Sigmoid colon (tissue), 4 donors: ENCODE measurements at regions not wholly inside any gene's neighbourhood (a gene's known extent, or its start where the extent isn't known, plus 50 kb on each side); places are given as distances from the start of the nearest gene placed in this dataset.

Source experiments
- CTCF ChIP-seq, 4 experiments: fragments of 450-650 bp in 3 of 4; fragments of 200-600 bp in 1 of 4; IDR thresholded peaks; one replicate each; pipeline ENCODE4 v1.5.1; 2016 to 2019; ENCODE audit warnings: antibody characterized with exemption in 4 of 4, mild to moderate bottlenecking in 3 of 4, moderate library complexity in 2 of 4
- EP300 ChIP-seq, 4 donors: sonication (generic); formaldehyde crosslinking; IDR thresholded peaks; one replicate each; pipeline ENCODE4 v1.6.1; 2017; ENCODE audit warnings: antibody characterized with exemption in 4 of 4
- POLR2A ChIP-seq, 2 donors: fragments of 450-650 bp; IDR thresholded peaks; one replicate each; pipeline ENCODE4 v1.6.1; 2016; ENCODE audit warnings: antibody characterized with exemption in 2 of 2, mild to moderate bottlenecking in 2 of 2, moderate library complexity in 2 of 2
- POLR2AphosphoS5 ChIP-seq, 4 donors: sonication (generic); formaldehyde crosslinking; IDR thresholded peaks; one replicate each; pipeline ENCODE4 v1.6.1; 2017; ENCODE audit warnings: antibody characterized with exemption in 4 of 4

GRCh38 chr2:43092520-43093179, 133.8 kb downstream of the ZFP36L2 start:
- TF ChIP-seq CTCF (IDR thresholded peaks at IDR 0.05), result no peak
- TF ChIP-seq POLR2A (IDR thresholded peaks at IDR 0.05), result no peak
- TF ChIP-seq EP300 (IDR thresholded peaks at IDR 0.05), result no peak
- TF ChIP-seq POLR2AphosphoS5 (IDR thresholded peaks at IDR 0.05), result no peak
